Kidney epithelial cell (primary cell): ENCODE measurements at regions not wholly inside any gene's neighbourhood (a gene's known extent, or its start where the extent isn't known, plus 50 kb on each side); places are given as distances from the start of the nearest gene placed in this dataset.

Experiments
- DNase-seq: peaks from one replicate; pipeline ENCODE4 v3.0.0-alpha.2; 2010; ENCODE audit warnings: low read depth
- H3K27me3 ChIP-seq: 2 replicates; pipeline ENCODE4 v1.6.0; 2011; ENCODE audit warnings: low read length; ENCODE audit not compliant: control insufficient read depth, insufficient read depth
- H3K36me3 ChIP-seq: 2 replicates; pipeline ENCODE4 v1.5.1; 2011; ENCODE audit warnings: low read length; ENCODE audit not compliant: control insufficient read depth, insufficient read depth
- H3K4me3 ChIP-seq: 2 replicates; pipeline ENCODE4 v1.5.1; 2011; ENCODE audit warnings: low read depth, mild to moderate bottlenecking, control low read depth, low read length
- TF ChIP-seq, protein P1 (sequence below): IDR thresholded peaks from 2 replicates; pipeline ENCODE4 v1.5.1; 2011; ENCODE audit warnings: mild to moderate bottlenecking, moderate library complexity, low read length, control low read depth, inconsistent platforms; ENCODE audit not compliant: insufficient read depth, poor library complexity, severe bottlenecking

DNA sequence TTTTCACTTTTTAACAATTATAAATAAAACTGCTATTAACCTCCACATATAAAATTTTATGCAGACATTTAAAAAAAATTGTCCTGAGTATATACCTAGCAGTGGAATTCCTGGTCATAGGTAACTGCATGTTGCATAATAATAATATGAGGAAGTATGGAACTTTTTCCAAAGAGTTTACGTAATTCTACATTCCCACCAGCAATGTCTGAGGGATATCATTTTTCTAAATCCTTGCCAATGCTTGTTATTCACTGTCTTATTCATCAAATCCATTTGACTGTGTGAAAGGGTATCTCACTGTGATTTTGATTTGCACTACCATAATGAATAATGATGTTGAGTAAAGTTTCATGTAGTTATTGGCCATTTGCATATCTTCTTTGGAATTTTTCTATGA lies 393.8 kb downstream of the LRFN5 start:
- H3K4me3 ChIP-seq, result no peak overlapping the region
- TF ChIP-seq, protein P1, sequence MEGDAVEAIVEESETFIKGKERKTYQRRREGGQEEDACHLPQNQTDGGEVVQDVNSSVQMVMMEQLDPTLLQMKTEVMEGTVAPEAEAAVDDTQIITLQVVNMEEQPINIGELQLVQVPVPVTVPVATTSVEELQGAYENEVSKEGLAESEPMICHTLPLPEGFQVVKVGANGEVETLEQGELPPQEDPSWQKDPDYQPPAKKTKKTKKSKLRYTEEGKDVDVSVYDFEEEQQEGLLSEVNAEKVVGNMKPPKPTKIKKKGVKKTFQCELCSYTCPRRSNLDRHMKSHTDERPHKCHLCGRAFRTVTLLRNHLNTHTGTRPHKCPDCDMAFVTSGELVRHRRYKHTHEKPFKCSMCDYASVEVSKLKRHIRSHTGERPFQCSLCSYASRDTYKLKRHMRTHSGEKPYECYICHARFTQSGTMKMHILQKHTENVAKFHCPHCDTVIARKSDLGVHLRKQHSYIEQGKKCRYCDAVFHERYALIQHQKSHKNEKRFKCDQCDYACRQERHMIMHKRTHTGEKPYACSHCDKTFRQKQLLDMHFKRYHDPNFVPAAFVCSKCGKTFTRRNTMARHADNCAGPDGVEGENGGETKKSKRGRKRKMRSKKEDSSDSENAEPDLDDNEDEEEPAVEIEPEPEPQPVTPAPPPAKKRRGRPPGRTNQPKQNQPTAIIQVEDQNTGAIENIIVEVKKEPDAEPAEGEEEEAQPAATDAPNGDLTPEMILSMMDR, result no peak
- H3K27me3 ChIP-seq, result no peaks in the 10 kb centered on the region
- no peaks in the 10 kb centered on the region for H3K36me3 ChIP-seq
- DNase-seq, result no peak

DNA sequence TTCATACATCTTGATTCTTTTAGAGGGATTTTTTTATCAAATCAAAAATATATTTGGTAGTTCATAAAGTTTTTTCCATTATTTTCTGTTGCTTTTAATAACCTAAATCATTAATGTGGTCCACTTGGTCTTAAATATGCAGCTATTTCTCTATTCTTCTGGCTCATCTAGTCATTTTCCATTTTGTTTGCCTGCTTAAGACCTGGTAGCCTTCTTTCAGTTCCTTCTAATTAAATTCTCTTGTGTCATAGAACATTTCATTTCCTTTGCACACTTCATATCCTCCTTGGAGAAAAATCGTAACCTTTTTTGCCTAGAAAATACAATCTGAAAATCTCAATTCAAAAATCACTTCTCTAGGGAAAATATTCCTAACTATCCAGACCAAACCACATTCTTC lies 387.0 kb downstream of the LRFN5 start:
- H3K36me3 ChIP-seq, result no peaks in the 10 kb centered on the region
- no peak for DNase-seq
- no peak overlapping the region for H3K4me3 ChIP-seq
- TF ChIP-seq, protein P1, result no peak
- no peaks in the 10 kb centered on the region for H3K27me3 ChIP-seq

DNA sequence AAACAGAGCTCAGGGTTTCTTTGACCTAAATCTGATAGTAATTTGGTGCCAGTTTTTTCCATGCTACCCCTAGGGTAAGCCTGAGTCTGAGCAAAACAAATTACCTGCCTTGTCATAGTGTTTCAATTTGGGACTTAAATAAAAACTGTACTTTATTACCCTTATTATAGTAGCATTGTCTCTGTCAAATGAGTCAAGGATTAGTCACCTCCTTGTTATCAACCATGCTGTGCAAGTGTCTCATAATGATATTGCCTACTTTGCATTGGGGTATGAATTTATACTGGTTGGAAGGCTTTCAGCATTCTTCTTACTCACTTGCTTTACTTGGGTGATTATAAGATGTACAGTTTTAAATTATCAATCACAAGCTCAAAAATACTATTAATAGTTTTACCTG lies 380.0 kb downstream of the LRFN5 start:
- TF ChIP-seq, protein P1, result no peak
- no peaks in the 10 kb centered on the region for H3K36me3 ChIP-seq
- peak; percentile 23 for DNase-seq
- no peak overlapping the region for H3K4me3 ChIP-seq
- H3K27me3 ChIP-seq, result no peaks in the 10 kb centered on the region

DNA sequence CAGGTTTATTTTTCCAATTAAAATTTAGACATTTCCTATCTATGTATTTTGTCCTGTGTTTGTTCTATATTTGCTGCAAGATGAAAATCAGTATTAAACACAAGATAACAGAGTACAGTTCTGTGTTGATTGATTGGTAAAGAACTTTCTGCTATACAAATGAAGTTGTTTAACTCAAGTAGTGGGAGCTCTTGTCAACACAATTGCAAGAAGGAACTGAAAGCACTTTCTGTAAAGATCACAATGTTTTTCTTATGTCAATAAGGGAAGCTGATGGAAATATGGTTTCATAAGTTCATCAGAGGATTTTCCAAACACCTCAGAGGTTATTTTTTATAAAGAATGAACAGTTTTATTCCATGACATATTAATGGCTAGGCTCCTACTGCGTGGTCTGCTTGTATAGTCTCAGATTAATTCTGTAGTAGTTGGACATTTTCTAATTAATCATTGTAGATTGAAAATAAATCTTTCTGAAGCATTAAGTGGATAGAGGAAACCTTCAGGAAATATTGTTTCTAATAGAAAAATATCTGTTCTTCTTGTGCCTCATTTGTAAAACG lies 379.5 kb downstream of the LRFN5 start:
- H3K27me3 ChIP-seq, result no peaks in the 10 kb centered on the region
- no peak overlapping the region for H3K4me3 ChIP-seq
- no peak for DNase-seq
- H3K36me3 ChIP-seq, result no peaks in the 10 kb centered on the region
- TF ChIP-seq, protein P1, result no peak

DNA sequence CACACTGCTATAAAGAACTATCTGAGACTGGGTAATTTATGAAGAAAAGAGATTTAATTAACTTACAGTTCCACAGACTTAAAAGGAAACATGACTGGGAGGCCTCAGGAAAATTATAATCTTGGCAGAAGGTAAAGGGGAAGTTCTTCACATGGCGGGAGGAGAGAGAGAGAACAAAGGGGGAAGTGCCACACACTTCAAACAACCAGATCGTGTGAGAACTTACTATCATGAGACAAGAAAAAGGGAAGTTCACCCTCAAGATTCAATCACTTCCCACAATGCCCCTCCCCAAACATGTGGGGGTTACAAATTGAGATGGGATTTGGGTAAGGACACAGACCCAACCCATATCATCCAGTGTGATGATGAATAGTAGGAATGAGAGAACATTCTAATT lies 366.5 kb downstream of the LRFN5 start:
- TF ChIP-seq, protein P1, result no peak
- Histone ChIP-seq H3K4me3 (no peak overlapping the region), H3K36me3 (no peaks in the 10 kb centered on the region), H3K27me3 (no peaks in the 10 kb centered on the region)
- no peak for DNase-seq

DNA sequence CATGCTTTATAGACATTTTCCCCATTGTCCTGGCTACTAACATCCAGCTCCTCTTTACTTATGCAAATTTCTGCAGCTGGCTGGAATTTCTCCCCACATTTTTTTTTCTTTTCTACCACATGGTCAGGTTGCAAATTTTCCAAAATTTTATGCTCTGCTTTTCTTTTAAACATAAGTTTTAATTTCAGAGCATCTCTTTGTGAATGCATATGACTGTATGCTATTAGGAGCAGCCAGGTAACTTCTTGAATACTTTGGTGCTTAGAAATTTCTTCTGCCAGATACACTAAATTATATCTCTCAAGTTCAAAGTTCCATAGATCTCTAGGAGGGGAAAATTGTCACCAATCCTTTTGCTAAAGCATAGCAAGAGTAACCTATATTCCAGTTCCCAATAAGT lies 365.9 kb downstream of the LRFN5 start:
- TF ChIP-seq, protein P1, result no peak

More for the DNA sequence above, 365.9 kb downstream of the LRFN5 start:
- H3K4me3 ChIP-seq, result no peak overlapping the region
- H3K36me3 ChIP-seq, result no peaks in the 10 kb centered on the region
- no peaks in the 10 kb centered on the region for H3K27me3 ChIP-seq
- no peak for DNase-seq
